ENCODE measurements at regions not wholly inside any gene's neighbourhood (a gene's known extent, or its start where the extent isn't known, plus 50 kb on each side); places are given as distances from the start of the nearest gene placed in this dataset.

DNA sequence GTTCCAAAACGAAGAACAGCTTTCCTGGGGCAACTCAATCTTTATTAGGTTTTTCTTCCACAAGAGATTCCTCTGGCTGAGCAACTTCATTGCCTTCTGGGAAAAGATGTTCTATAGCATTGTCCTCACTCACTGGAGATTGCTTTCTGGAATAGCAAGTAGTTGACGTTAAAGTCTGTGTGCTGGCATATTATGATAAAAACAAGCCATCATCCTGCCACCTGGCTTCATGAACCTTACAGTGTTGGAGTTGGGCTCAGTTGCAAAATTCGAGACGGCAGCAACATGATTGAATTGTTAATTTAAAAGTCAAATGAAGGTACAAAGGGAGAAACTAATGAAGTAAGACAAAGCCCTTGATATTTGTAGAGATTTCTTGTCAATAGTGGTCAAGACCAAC is 140.5 kb upstream of the PEX5L start:
- no peak for DNase-seq (ENCODE audit: low read depth)
- TF ChIP-seq, protein P1, sequence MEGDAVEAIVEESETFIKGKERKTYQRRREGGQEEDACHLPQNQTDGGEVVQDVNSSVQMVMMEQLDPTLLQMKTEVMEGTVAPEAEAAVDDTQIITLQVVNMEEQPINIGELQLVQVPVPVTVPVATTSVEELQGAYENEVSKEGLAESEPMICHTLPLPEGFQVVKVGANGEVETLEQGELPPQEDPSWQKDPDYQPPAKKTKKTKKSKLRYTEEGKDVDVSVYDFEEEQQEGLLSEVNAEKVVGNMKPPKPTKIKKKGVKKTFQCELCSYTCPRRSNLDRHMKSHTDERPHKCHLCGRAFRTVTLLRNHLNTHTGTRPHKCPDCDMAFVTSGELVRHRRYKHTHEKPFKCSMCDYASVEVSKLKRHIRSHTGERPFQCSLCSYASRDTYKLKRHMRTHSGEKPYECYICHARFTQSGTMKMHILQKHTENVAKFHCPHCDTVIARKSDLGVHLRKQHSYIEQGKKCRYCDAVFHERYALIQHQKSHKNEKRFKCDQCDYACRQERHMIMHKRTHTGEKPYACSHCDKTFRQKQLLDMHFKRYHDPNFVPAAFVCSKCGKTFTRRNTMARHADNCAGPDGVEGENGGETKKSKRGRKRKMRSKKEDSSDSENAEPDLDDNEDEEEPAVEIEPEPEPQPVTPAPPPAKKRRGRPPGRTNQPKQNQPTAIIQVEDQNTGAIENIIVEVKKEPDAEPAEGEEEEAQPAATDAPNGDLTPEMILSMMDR (IDR thresholded peaks at IDR 0.05; ENCODE audit: insufficient read depth, low read length, poor library complexity, severe bottlenecking): no peak
- no peak overlapping the region for H3K4me3 ChIP-seq (ENCODE audit: low read depth, low read length)
- H3K36me3 ChIP-seq (ENCODE audit: control insufficient read depth, insufficient read depth, low read length): no peaks in the 10 kb centered on the region
- no peaks in the 10 kb centered on the region for H3K27me3 ChIP-seq (ENCODE audit: control insufficient read depth, insufficient read depth, low read length)

DNA sequence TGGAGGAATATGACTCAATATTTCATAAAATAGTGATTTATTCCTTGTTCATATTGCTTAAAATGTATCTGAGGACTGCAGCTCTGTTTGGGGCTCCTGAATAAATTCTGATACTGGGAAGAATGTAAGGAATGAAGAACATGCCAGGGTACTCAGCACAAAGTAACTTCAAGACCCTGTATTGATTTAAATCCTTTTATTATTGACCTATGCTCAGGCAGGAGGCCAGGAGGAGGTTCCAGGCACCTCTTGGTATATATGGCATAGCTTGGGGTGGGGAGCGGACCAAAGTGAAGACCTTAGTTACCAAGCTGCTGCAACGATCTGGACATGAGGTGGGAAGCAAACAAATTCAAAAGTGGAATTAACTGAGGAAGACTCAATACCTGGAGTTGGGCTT is 142.8 kb upstream of the PEX5L start:
- no peak overlapping the region for H3K4me3 ChIP-seq (ENCODE audit: low read depth, low read length)
- no peak for DNase-seq (ENCODE audit: low read depth)
- TF ChIP-seq, protein P1 (IDR thresholded peaks at IDR 0.05; ENCODE audit: insufficient read depth, low read length, poor library complexity, severe bottlenecking): no peak
- H3K36me3 ChIP-seq (ENCODE audit: control insufficient read depth, insufficient read depth, low read length): no peaks in the 10 kb centered on the region
- no peaks in the 10 kb centered on the region for H3K27me3 ChIP-seq (ENCODE audit: control insufficient read depth, insufficient read depth, low read length)

DNA sequence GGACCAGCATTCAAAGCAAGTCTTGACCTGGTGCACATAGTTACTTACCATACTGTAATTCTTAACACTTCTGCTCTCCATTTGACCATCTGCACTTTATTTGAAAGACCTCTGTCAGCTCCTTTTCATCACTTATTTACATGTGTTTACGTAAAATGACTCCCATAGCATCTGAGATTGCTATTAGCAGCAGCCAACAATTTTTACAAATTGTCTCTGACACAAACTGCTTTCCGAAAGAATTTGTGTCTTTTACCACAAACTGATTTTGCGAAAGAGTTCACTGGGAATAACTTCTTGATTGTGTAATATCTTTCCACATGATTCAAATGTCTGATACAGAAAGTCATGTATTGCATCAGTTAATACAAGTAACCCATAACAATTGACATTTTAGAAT is 144.1 kb upstream of the PEX5L start:
- Histone ChIP-seq H3K36me3 (ENCODE audit: control insufficient read depth, insufficient read depth, low read length) (no peaks in the 10 kb centered on the region), H3K27me3 (ENCODE audit: control insufficient read depth, insufficient read depth, low read length) (no peaks in the 10 kb centered on the region), H3K4me3 (ENCODE audit: low read depth, low read length) (no peak overlapping the region)
- no peak for DNase-seq (ENCODE audit: low read depth)
- TF ChIP-seq, protein P1 (IDR thresholded peaks at IDR 0.05; ENCODE audit: insufficient read depth, low read length, poor library complexity, severe bottlenecking): no peak

DNA sequence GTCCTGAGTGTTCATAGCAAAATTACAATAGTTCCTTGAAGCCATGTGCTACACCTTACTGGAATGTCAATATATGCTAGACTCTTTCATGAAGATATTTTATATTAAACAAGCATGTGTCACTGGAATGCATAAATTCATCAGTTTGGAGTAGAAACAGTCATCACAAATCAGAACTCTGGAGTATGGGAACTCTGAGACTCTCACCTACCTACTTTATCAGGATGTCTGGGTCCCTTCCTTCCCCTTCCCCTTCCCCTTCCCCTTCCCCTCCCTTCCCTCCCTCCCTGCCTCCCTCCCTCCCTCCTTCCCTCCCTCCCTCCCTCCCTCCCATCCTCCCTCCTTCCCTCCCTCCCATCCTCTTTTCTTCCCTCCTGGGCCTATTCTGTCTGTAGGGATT is 144.7 kb upstream of the PEX5L start:
- Histone ChIP-seq H3K36me3 (ENCODE audit: control insufficient read depth, insufficient read depth, low read length) (no peaks in the 10 kb centered on the region), H3K4me3 (ENCODE audit: low read depth, low read length) (no peak overlapping the region), H3K27me3 (ENCODE audit: control insufficient read depth, insufficient read depth, low read length) (no peaks in the 10 kb centered on the region)
- no peak for DNase-seq (ENCODE audit: low read depth)
- TF ChIP-seq, protein P1 (IDR thresholded peaks at IDR 0.05; ENCODE audit: insufficient read depth, low read length, poor library complexity, severe bottlenecking): no peak

DNA sequence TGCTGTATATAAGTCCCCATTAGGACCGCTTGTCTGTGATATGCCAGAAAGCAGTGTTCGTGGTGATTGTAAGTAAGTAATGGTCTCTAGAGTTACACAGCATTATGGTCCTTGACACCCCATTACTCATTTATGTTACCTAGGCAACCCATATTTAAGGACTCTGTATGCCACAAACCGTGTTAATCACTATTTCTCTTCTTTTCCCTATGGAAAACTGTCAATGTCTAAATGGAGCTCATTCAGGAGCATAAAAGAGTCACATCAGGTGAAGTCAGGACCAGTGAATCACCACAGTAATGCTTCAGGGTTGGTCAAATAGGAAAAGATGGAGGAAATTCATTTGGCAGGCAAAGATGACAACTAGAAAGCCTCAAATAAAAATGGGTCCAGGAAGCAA is 146.6 kb upstream of the PEX5L start:
- Histone ChIP-seq H3K36me3 (ENCODE audit: control insufficient read depth, insufficient read depth, low read length) (no peaks in the 10 kb centered on the region), H3K4me3 (ENCODE audit: low read depth, low read length) (no peak overlapping the region), H3K27me3 (ENCODE audit: control insufficient read depth, insufficient read depth, low read length) (no peaks in the 10 kb centered on the region)
- no peak for DNase-seq (ENCODE audit: low read depth)
- TF ChIP-seq, protein P1 (IDR thresholded peaks at IDR 0.05; ENCODE audit: insufficient read depth, low read length, poor library complexity, severe bottlenecking): no peak

DNA sequence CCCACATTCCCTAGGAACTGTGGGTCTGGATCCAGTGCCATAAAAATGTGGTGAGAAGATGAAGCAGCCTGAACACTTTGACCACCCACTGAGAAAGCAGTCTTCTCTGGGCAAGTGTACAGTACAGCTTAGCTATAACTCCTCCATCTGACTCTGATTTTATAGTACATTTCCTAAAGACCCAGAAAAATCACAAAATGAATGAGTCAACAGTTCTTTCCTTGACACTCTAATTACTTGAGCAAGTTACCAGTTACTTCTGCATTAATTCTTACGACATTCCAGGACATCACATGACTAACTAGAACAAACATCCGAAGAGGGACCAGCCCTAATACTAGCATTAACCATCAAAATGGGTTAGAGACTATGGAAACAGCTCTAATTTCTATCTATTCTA is 148.1 kb upstream of the PEX5L start:
- TF ChIP-seq, protein P1 (IDR thresholded peaks at IDR 0.05; ENCODE audit: insufficient read depth, low read length, poor library complexity, severe bottlenecking): no peak
- no peak for DNase-seq (ENCODE audit: low read depth)
- Histone ChIP-seq H3K27me3 (ENCODE audit: control insufficient read depth, insufficient read depth, low read length) (no peaks in the 10 kb centered on the region), H3K36me3 (ENCODE audit: control insufficient read depth, insufficient read depth, low read length) (no peaks in the 10 kb centered on the region), H3K4me3 (ENCODE audit: low read depth, low read length) (no peak overlapping the region)

Data from kidney epithelial cell (primary cell).